ENCODE measurements at regions not wholly inside any gene's neighbourhood (a gene's known extent, or its start where the extent isn't known, plus 50 kb on each side); places are given as distances from the start of the nearest gene placed in this dataset.

GRCh38 chr2:34907812-34908211 lies 1308.7 kb upstream of the FAM98A start:
- ATAC-seq (ENCODE audit: poor library complexity) (no peak), DNase-seq (no peak)
- Histone ChIP-seq H3K4me1 (ENCODE audit: insufficient read depth, low read length) (no peaks in the 10 kb centered on the region), H3K4me3 (ENCODE audit: low read length) (no peak overlapping the region), H3K27ac (ENCODE audit: low read depth in 1 of 2, low read length in 2 of 2) (no peak overlapping the region), H3K9me3 (ENCODE audit: control insufficient read depth in 1 of 2, insufficient read depth in 1 of 2, low read length in 2 of 2) (peaks cover 0 to 3% of the 10 kb centered on the region in 2 experiments), H3K36me3 (ENCODE audit: insufficient read depth, low read length) (no peaks in the 10 kb centered on the region), H3K27me3 (ENCODE audit: control insufficient read depth in 1 of 2, insufficient read depth in 2 of 2, low read length in 2 of 2) (no peaks in the 10 kb centered on the region)
- Mint-ChIP-seq H3K27me3 (no peaks in the 10 kb centered on the region), H3K4me1 (ENCODE audit: low read depth) (no peaks in the 10 kb centered on the region), H3K27ac (no peak overlapping the region), H3K9me3 (no peaks in the 10 kb centered on the region), H3K4me3 (no peak overlapping the region), H3K36me3 (ENCODE audit: low read depth) (no peaks in the 10 kb centered on the region)
- intact Hi-C loops (cut with DNase I, micrococcal nuclease): no loop called here
- no peak for TF ChIP-seq CTCF (IDR thresholded peaks at IDR 0.05)
- CTCF ChIA-PET: no interaction called here
- POLR2A ChIA-PET: no interaction called here

- Histone ChIP-seq H3K36me3 (ENCODE audit: insufficient read depth, low read length) (no peaks in the 10 kb centered on the region), H3K9me3 (ENCODE audit: control insufficient read depth in 1 of 2, insufficient read depth in 1 of 2, low read length in 2 of 2) (no peaks in the 10 kb centered on the region), H3K27me3 (ENCODE audit: control insufficient read depth in 1 of 2, insufficient read depth in 2 of 2, low read length in 2 of 2) (no peaks in the 10 kb centered on the region), H3K4me1 (ENCODE audit: insufficient read depth, low read length) (no peaks in the 10 kb centered on the region), H3K4me3 (ENCODE audit: low read length) (no peak overlapping the region), H3K27ac (ENCODE audit: low read depth in 1 of 2, low read length in 2 of 2) (no peak overlapping the region)
- Mint-ChIP-seq H3K9me3 (no peaks in the 10 kb centered on the region), H3K4me1 (ENCODE audit: low read depth) (no peaks in the 10 kb centered on the region), H3K4me3 (no peak overlapping the region), H3K36me3 (ENCODE audit: low read depth) (no peaks in the 10 kb centered on the region), H3K27ac (no peak overlapping the region), H3K27me3 (no peaks in the 10 kb centered on the region)
- no peak for DNase-seq
- ATAC-seq (ENCODE audit: poor library complexity): no peak
- intact Hi-C loops (cut with DNase I, micrococcal nuclease): no loop called here
- CTCF ChIA-PET: no interaction called here
- TF ChIP-seq CTCF (IDR thresholded peaks at IDR 0.05): no peak
- POLR2A ChIA-PET: no interaction called here
Measured at GRCh38 chr2:34901739-34902138, 1302.6 kb upstream of the FAM98A start.

- Mint-ChIP-seq H3K9me3 (peaks cover 3% of the 10 kb centered on the region), H3K4me1 (ENCODE audit: low read depth) (no peaks in the 10 kb centered on the region), H3K4me3 (no peak overlapping the region), H3K27ac (no peak overlapping the region), H3K36me3 (ENCODE audit: low read depth) (no peaks in the 10 kb centered on the region), H3K27me3 (no peaks in the 10 kb centered on the region)
- Histone ChIP-seq H3K4me1 (ENCODE audit: insufficient read depth, low read length) (no peaks in the 10 kb centered on the region), H3K27me3 (ENCODE audit: control insufficient read depth in 1 of 2, insufficient read depth in 2 of 2, low read length in 2 of 2) (no peaks in the 10 kb centered on the region), H3K4me3 (ENCODE audit: low read length) (no peak overlapping the region), H3K9me3 (ENCODE audit: control insufficient read depth in 1 of 2, insufficient read depth in 1 of 2, low read length in 2 of 2) (no peaks in the 10 kb centered on the region), H3K36me3 (ENCODE audit: insufficient read depth, low read length) (no peaks in the 10 kb centered on the region), H3K27ac (ENCODE audit: low read depth in 1 of 2, low read length in 2 of 2) (no peak overlapping the region)
- ChIA-PET CTCF (no interaction called here), POLR2A (no interaction called here)
- ATAC-seq (ENCODE audit: poor library complexity): no peak
- no peak for DNase-seq
- no peak for TF ChIP-seq CTCF (IDR thresholded peaks at IDR 0.05)
- intact Hi-C loops (cut with DNase I, micrococcal nuclease): no loop called here
Measured at GRCh38 chr2:34899079-34899478, 1300.0 kb upstream of the FAM98A start.

Measured in CD4-positive, alpha-beta T cell (primary cell).